Gastroesophageal sphincter (tissue), 4 donors: ENCODE measurements at regions not wholly inside any gene's neighbourhood (a gene's known extent, or its start where the extent isn't known, plus 50 kb on each side); places are given as distances from the start of the nearest gene placed in this dataset.

Source experiments
- ATAC-seq: fragments of 150-250 bp; one replicate; pipeline ENCODE4 v1.9.1; 2016; ENCODE audit warnings: mild to moderate bottlenecking, moderate library complexity
- H3K27ac ChIP-seq, 4 donors: fragments of 200-600 bp; sonication (generic) in 3 of 4; 1 replicate in 3 of 4; 2 replicates in 1 of 4; pipeline ENCODE4 v1.5.1; 2016 to 2019
- H3K27me3 ChIP-seq: fragments of 200-600 bp; sonication (generic); one replicate; pipeline ENCODE4 v1.5.1; 2019
- H3K36me3 ChIP-seq, 2 donors: fragments of 200-600 bp; sonication (generic); one replicate each; pipeline ENCODE4 v1.5.1; 2019; ENCODE audit warnings: control low read depth in 1 of 2
- H3K4me1 ChIP-seq, 3 donors: fragments of 200-600 bp; sonication (generic); 1 replicate in 2 of 3; 2 replicates in 1 of 3; pipeline ENCODE4 v1.5.1; 2016 to 2019; ENCODE audit warnings: control low read depth in 2 of 3
- H3K4me3 ChIP-seq, 2 donors: fragments of 200-600 bp; sonication (generic); one replicate each; pipeline ENCODE4 v1.5.1; 2019; ENCODE audit warnings: mild to moderate bottlenecking in 1 of 2, moderate library complexity in 1 of 2
- H3K9me3 ChIP-seq, 3 donors: fragments of 200-600 bp; sonication (generic); one replicate each; pipeline ENCODE4 v1.5.1; 2017 to 2019; ENCODE audit warnings: control low read depth in 2 of 3
- CTCF ChIP-seq, 4 experiments: fragments of 200-600 bp in 2 of 4; fragments of 450-650 bp in 2 of 4; sonication (generic) in 1 of 4; IDR thresholded peaks; one replicate each; pipeline ENCODE4 v1.5.1; 2017 to 2019; ENCODE audit warnings: antibody characterized with exemption in 4 of 4, mild to moderate bottlenecking in 2 of 4, moderate library complexity in 2 of 4
- EP300 ChIP-seq: sonication (generic); formaldehyde crosslinking; IDR thresholded peaks from one replicate; pipeline ENCODE4 v1.6.1; 2017; ENCODE audit warnings: antibody characterized with exemption, mild to moderate bottlenecking
- POLR2A ChIP-seq, 2 donors: fragments of 450-650 bp; IDR thresholded peaks; one replicate each; pipeline ENCODE4 v1.6.1; 2017; ENCODE audit warnings: antibody characterized with exemption in 2 of 2, mild to moderate bottlenecking in 2 of 2, moderate library complexity in 1 of 2
- POLR2AphosphoS5 ChIP-seq: sonication (generic); formaldehyde crosslinking; IDR thresholded peaks from one replicate; pipeline ENCODE4 v1.6.1; 2017; ENCODE audit warnings: antibody characterized with exemption
- WGBS, 2 donors: methylation state at CpG; one replicate each; pipeline ENCODE4 v1.1.5; 2018; ENCODE audit warnings: low coverage in 1 of 2; 5-methylcytosine and 5-hydroxymethylcytosine counted together

- Histone ChIP-seq H3K9me3 (no peaks in the 10 kb centered on the region), H3K27ac (no peak overlapping the region), H3K4me3 (no peak overlapping the region), H3K36me3 (no peaks in the 10 kb centered on the region), H3K27me3 (no peaks in the 10 kb centered on the region), H3K4me1 (no peaks in the 10 kb centered on the region)
- no peak for ATAC-seq
- TF ChIP-seq CTCF (IDR thresholded peaks at IDR 0.05) (no peak), EP300 (no peak), POLR2A (IDR thresholded peaks at IDR 0.05) (no peak), POLR2AphosphoS5 (no peak)
- WGBS, 2 donors: 40 to 62% methylated on average over 3 of the region's 3 CpGs
Measured at GRCh38 chr7:85529201-85529600, 342.3 kb upstream of the SEMA3D start.

- no peak for ATAC-seq
- H3K4me3 ChIP-seq: no peak overlapping the region
- H3K27ac ChIP-seq: no peak overlapping the region
- no peaks in the 10 kb centered on the region for H3K36me3 ChIP-seq
- WGBS, 2 donors: 40 to 65% methylated on average over 1 to 2 of the region's 2 CpGs
- H3K9me3 ChIP-seq: no peaks in the 10 kb centered on the region
- TF ChIP-seq CTCF (IDR thresholded peaks at IDR 0.05) (no peak), POLR2A (IDR thresholded peaks at IDR 0.05) (no peak), EP300 (no peak), POLR2AphosphoS5 (no peak)
- no peaks in the 10 kb centered on the region for H3K4me1 ChIP-seq
- H3K27me3 ChIP-seq: no peaks in the 10 kb centered on the region
Measured at GRCh38 chr7:85528581-85528980, 341.7 kb upstream of the SEMA3D start.

GRCh38 chr7:85525676-85526075 is 338.8 kb upstream of the SEMA3D start:
- TF ChIP-seq CTCF (IDR thresholded peaks at IDR 0.05): no peak
- Histone ChIP-seq H3K27me3 (no peaks in the 10 kb centered on the region), H3K36me3 (no peaks in the 10 kb centered on the region), H3K4me1 (no peaks in the 10 kb centered on the region), H3K4me3 (no peak overlapping the region), H3K27ac (no peak overlapping the region), H3K9me3 (no peaks in the 10 kb centered on the region)
- no peak for ATAC-seq

- Histone ChIP-seq H3K4me3 (no peak overlapping the region), H3K4me1 (no peaks in the 10 kb centered on the region), H3K36me3 (no peaks in the 10 kb centered on the region), H3K9me3 (no peaks in the 10 kb centered on the region), H3K27me3 (no peaks in the 10 kb centered on the region), H3K27ac (no peak overlapping the region)
- no peak for ATAC-seq
- 70 to 83% methylated on average over 2 to 4 of the region's 4 CpGs for WGBS, 2 donors
- TF ChIP-seq CTCF (IDR thresholded peaks at IDR 0.05): no peak
- TF ChIP-seq POLR2A (IDR thresholded peaks at IDR 0.05): no peak
- no peak for TF ChIP-seq POLR2AphosphoS5
- no peak for TF ChIP-seq EP300
Measured at GRCh38 chr7:85522070-85522469, 335.2 kb upstream of the SEMA3D start.

GRCh38 chr7:85521108-85521694 is 334.3 kb upstream of the SEMA3D start:
- Histone ChIP-seq H3K9me3 (no peaks in the 10 kb centered on the region), H3K27ac (no peak overlapping the region), H3K4me1 (no peaks in the 10 kb centered on the region), H3K36me3 (no peaks in the 10 kb centered on the region), H3K4me3 (no peak overlapping the region), H3K27me3 (no peaks in the 10 kb centered on the region)
- WGBS, 2 donors: 25 to 53% methylated on average over 3 of the region's 3 CpGs
- ATAC-seq: no peak
- no peak for TF ChIP-seq POLR2AphosphoS5
- TF ChIP-seq EP300: no peak
- no peak for TF ChIP-seq CTCF (IDR thresholded peaks at IDR 0.05)
